Ramos (cell line): ENCODE measurements at regions not wholly inside any gene's neighbourhood (a gene's known extent, or its start where the extent isn't known, plus 50 kb on each side); places are given as distances from the start of the nearest gene placed in this dataset.
"Not testable (repeated sequence)": the region's sequence is repeated elsewhere in the genome, so short reads cannot be mapped to it uniquely, and the experiment has no call there.

ENCODE experiments used
- in situ Hi-C: fragments of 300-500 bp; cut with MboI; formaldehyde crosslinking; loops from one replicate; pipeline ENCODE4 v1.14.3; 2022; ENCODE audit warnings: low sequenced_read_pairs; ENCODE audit not compliant: unreplicated experiment

DNA sequence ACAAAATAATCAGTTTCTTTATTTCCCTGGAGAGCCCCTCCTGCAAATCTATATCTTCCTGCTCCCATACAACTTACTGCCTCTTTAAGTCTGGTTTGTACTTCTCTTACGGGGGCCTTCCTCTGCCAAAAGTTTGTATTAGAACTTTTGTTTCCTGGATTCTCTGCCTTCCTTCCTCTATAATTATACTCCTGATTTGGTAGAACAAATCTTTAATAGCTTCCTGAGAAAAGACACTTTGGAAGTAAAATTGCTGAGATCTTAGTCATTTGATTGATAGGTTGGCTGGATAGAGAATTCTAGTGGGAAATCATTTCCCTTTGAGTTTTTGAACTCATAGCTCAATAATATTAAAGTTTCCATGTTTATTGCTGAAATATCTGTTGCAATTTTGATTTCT, 499.2 kb downstream of the RAB38 start:
- in situ Hi-C loops = no loop called here

GRCh38 chr11:87666730-87667129, 508.5 kb downstream of the RAB38 start:
- in situ Hi-C loops = no loop called here

DNA sequence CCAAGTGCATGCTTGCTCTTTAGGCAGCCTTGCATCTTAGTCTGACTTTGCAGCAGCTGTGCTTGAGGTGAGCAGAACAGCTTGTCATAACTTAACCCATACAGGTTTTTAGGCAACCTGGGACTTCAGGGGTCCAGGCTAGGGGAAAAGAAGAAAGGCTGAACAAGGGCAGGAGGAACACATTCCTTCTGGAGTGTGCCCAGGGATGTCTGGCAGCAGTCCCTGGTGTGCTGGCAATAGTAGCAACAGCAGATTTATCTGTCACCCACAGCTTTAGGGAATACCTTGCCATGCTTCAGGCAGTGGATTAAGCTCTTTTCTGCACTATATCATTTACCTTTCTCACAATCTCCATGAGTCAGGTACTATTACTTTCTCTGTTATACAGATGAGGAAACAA, 513.0 kb downstream of the RAB38 start:
- in situ Hi-C loops = no loop called here

DNA sequence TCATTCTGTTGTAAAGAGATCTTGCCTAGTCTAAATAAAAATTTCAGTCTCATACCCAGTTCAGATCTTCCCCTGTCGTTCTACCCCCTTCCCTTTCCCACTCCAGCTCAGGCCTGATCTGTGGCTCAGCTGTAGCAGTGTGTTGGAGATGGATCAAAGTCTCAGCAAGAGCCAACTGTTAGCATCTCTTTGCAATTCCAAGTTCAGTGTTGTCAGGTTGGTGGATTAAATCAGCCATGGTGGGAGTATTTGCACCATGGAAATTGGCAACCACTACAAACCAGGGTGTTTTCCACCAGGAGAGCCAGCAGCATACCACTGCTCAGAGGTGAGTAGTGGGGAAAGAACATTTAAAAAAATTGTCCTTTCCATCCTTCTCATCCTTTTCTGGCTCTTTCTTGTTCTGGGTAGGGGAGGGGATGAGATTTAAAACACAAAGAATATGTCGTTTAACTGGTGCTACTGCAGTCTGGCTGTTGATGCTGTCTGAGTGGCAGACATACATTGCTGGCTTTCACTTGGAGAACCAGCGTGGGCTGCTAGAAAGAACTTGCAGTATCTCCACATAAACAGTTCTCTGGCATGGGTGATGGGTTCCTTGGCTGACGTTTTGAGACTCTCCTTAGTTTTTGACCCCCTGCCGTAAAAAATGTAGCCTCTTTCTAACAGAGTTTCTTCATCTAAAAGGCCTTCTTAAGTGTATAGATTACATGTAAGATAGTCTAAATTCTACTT, 514.1 kb downstream of the RAB38 start:
- in situ Hi-C loops = no loop called here

DNA sequence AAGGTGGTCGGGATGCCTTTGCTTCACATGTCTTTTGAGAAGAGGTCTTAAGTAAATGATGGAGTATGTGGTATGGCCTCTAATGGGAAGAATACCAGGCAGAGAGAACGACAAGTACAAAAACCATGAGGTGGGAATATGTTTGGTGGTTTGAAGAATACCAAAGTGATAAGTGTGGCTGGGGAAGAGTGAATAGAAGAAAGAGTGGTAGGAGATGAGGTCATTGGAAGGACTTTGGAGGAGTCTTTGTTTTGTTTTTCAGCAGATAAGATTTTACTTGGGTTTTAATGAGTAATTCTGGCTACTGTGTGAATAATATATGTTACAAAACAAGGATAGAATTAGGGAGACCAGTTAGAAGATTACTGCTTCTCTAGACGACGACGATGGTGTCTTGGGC, 515.4 kb downstream of the RAB38 start:
- in situ Hi-C loops = no loop called here

- in situ Hi-C loops = no loop called here
Observed at GRCh38 chr11:87645626-87646025, 529.6 kb downstream of the RAB38 start.

DNA sequence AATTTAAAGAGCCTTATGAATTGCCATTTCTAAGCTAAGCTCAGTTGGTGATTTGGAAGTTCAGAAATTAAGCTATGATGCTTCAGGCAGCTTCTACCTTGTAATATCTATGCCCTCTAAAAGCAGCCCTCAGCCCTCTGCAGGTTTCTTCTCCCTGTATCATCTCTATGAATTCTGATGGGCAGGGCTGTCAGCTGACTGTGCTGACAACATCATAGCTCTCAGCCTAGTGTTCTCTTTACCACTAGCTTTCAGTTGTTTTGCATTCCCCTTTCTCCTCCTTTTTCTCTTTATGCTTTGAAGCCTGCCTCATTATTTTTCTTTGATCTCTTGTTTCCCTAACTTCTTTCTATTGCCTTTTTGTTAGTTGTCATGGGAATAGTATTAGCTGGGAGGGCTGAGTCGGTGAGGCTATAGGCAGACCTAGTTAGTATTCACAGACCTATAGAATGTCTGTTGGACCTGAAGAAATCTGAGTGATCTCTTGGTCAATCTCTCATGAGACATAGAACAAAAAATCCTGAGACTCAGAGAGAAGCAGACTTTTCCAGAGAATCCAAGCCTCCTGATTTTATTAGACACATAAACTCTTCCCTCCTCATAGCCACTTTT, 535.4 kb downstream of the RAB38 start:
- in situ Hi-C loops = no loop called here

- in situ Hi-C loops = no loop called here
Observed at GRCh38 chr11:87635001-87635400, 540.2 kb downstream of the RAB38 start.

DNA sequence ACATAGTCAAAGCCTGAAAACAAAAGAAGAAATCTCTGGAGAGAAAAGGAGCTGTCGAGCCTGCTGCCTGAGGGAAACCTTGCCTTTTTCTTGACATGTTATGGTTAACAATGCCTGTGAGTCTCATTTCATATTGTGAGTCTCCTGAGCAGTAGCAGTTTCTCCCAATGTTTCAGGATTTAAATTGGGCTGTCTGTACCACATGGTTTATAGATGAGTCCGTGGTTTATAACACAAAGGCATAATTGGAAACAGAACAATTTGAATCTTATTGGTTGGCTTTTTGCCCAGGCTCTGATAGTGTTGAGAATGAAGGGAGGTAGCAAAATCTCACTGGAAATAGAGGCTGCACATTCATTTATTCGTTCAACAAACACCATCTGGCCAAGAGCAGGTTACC, 540.9 kb downstream of the RAB38 start:
- in situ Hi-C loops = no loop called here

GRCh38 chr11:87628957-87629356, 546.3 kb downstream of the RAB38 start:
- in situ Hi-C loops = no loop called here

DNA sequence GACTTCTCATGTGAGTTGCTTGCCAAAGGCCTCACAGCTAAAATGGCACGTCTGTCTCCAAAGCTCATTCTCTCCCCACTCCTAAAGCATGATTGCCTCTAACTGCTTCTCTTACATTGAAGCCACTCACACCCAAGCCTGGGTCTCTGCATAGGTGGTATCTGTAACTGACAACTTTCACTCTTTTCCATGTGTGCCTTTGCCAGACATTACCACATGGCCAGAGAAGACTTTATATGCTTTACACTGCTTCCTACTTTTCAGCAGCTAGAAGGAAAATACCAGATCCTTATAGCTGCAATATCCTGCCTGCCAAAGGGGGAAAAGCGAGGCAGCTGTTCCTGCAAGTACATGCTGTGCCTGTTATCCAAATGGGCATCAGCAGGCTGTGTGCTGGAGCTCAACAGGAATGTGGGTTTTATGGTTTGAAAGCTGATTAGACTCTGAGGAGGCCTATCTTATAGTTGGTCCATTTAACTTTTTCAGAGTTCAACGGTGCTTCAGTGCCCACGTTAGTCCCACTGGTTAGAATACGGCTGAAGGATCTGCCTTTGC, 547.1 kb downstream of the RAB38 start:
- in situ Hi-C loops = no loop called here

- in situ Hi-C loops = not testable (repeated sequence)
Observed at GRCh38 chr11:87623531-87624365, 551.5 kb downstream of the RAB38 start.

- in situ Hi-C loops = no loop called here
Observed at GRCh38 chr11:87616511-87616910, 558.7 kb downstream of the RAB38 start.

GRCh38 chr11:87604350-87604749, 566.6 kb downstream of the TMEM135 start:
- in situ Hi-C loops = no loop called here

DNA sequence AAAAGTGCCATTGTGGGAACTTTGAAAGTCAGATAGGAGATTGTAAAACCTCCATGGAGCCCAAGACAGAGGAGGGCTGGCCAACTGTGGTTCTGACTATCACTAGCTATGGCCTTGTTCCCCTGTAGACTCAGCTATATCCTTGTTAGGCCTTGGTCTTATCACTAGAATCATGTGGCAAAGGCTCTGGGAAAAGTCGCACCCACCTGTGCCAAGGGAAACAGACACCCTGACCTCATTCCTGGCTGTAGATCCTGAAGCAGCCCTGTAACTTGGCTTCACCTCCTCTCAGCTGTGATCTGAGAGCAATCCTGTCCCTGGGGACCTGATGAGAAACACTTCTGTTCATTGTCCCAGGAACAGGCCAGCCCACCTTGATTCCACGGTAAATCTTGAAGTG, 566.2 kb downstream of the TMEM135 start:
- in situ Hi-C loops = no loop called here

DNA sequence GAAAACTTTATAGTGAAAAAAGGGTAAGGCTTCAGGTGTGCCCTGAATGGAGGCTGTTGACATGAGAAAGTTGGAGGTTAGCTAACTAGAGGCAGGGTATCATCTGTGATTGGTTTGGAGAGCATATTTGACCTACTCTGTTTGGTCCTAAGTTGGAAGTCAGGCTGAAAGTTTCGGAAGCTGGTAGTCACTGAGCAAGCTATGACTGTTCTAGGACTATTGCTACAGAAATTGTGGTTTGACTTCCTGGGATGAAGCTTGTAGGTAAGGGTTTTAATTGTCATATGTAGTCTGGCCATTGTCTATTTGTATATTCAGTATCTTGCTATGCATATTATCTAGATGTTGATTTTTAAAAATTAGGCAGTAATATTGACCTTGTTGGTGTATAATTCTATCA, 565.0 kb downstream of the TMEM135 start:
- in situ Hi-C loops = no loop called here

DNA sequence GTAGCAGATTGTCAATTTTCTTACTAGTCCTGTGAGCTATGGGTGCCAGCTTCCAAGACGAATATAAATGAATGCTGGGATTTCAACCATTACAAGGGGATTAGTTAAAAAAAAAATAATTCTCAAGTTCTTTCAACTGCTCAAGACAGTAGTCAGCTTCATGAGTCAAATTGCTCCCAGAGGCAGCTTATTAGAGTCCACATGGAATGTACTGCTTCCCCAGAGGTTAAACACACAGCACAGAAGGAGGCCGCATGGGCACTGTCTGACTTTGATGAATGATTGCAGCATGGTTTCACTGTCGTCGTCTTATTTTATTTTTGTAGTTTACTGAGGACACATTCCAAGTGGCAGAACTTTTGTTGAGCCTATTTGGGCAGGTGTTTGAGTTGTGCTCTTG, 563.2 kb downstream of the TMEM135 start:
- in situ Hi-C loops = no loop called here

- in situ Hi-C loops = no loop called here
Observed at GRCh38 chr11:87597725-87598124, 560.0 kb downstream of the TMEM135 start.

GRCh38 chr11:87596176-87596575, 558.4 kb downstream of the TMEM135 start:
- in situ Hi-C loops = no loop called here

GRCh38 chr11:87589082-87589481, 551.3 kb downstream of the TMEM135 start:
- in situ Hi-C loops = no loop called here

- in situ Hi-C loops = not testable (repeated sequence)
Observed at GRCh38 chr11:87585613-87586012, 547.9 kb downstream of the TMEM135 start.
